ENCODE measurements at regions not wholly inside any gene's neighbourhood (a gene's known extent, or its start where the extent isn't known, plus 50 kb on each side); places are given as distances from the start of the nearest gene placed in this dataset.

DNA sequence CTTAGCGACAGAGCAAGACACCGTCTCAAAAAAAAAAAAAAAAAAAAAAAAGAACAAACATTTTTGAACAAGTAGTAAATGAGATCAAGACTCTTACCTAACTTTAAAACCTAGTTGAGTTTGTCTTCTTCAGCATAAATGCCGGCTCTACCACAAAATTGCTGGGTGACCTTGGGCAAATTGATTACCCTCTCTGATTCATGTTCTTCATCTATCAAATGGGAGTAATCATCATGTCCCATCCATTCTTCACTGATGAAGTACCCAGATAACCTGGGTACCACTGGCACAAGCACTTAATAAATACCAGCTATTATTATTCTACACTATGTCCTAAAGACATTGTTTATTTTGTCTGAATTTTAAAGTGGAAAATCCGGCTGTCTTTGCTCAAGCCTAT is 96.3 kb downstream of the ATPSCKMT start:
- no peak for DNase-seq
- no peaks in the 10 kb centered on the region for H3K9me3 Mint-ChIP-seq

DNA sequence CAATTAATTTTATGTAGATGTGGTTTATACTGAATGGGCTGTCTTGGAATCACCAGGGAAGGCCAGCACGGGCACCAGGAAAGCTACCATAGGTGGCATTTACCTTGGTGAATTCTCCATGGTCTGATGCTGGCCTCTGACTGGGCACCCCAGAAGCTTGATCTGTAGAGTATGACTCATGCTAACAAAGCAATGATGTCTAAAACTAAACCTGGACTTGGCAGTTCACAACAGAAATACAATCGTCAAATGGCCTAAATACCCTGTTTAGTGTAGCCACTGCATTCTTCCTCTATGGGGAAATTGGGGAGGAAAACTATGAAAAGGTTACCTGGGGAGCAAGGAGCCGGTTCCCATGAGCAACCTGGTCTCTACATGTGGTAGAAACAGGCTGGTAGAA is 98.0 kb downstream of the ATPSCKMT start:
- 74% methylated on average over 2 of the region's 3 CpGs for WGBS (ENCODE audit: insufficient coverage)
- ATAC-seq (replicated peaks in 1 of 4) = no peak
- peaks cover 3 to 5% of the 10 kb centered on the region in 2 donors for H3K27me3 Mint-ChIP-seq

More for the DNA sequence above, 96.3 kb downstream of the ATPSCKMT start:
- ATAC-seq (replicated peaks in 1 of 4) = no peak
- H3K36me3 ChIP-seq (ENCODE audit: control insufficient read depth in 2 of 2, extremely low read depth in 1 of 2, insufficient read depth in 1 of 2, low read length in 1 of 2) = no peaks in the 10 kb centered on the region
- no peak overlapping the region for H3K27ac ChIP-seq (ENCODE audit: low read length)
- H3K27me3 ChIP-seq (replicated peaks in 1 of 2; ENCODE audit: control insufficient read depth in 2 of 2, extremely low read depth in 1 of 2, insufficient read depth in 2 of 2, low read length in 1 of 2) = peaks cover 0 to 5% of the 10 kb centered on the region in 2 experiments
- Mint-ChIP-seq H3K27me3 (peaks cover 3 to 5% of the 10 kb centered on the region in 2 donors), H3K4me1 (no peaks in the 10 kb centered on the region), H3K4me3 (no peak overlapping the region), H3K27ac (no peak overlapping the region), H3K36me3 (no peaks in the 10 kb centered on the region)
- WGBS (ENCODE audit: insufficient coverage) = 100% methylated on average over 1 of the region's 4 CpGs
- H3K4me1 ChIP-seq (ENCODE audit: control insufficient read depth in 1 of 2, extremely low read depth in 1 of 2, insufficient read depth in 2 of 2, low read length in 2 of 2) = no peaks in the 10 kb centered on the region
- ChIA-PET POLR2A (no interaction called here), CTCF (interaction anchor here in 1 of 2 donors (0.7 kb wide), 1 partner anchor 72 kb away, joined by 3 read pairs; no protein-coding TSS in a partner anchor)
- H3K4me3 ChIP-seq (ENCODE audit: control insufficient read depth in 1 of 2, extremely low read depth in 1 of 2, low read length in 1 of 2) = no peak overlapping the region
- H3K9me3 ChIP-seq = no peaks in the 10 kb centered on the region

DNA sequence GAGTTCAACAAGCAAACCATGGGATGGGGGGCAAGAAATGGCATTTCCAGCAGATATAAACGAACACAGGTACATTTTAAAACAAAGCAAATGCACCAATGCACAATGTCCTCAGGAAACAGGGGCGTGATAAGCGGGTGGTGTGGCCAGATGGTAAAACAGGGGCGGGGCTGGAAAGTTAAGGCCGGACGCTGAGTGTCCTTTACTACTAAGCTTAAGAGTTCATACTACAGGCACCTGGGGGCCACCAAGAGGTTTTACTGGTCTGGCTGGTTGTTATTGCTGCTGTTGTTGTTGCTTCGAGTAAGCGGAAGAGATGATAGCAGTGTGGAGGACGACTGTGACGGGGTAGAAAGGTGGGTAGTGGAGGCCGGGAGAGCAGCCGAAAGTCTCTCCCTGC is 99.8 kb downstream of the ATPSCKMT start:
- Mint-ChIP-seq H3K4me1 (no peaks in the 10 kb centered on the region), H3K36me3 (no peaks in the 10 kb centered on the region), H3K4me3 (no peak overlapping the region), H3K27me3 (peaks cover 6 to 8% of the 10 kb centered on the region in 2 donors), H3K27ac (no peak overlapping the region), H3K9me3 (no peaks in the 10 kb centered on the region)
- Histone ChIP-seq H3K4me3 (ENCODE audit: control insufficient read depth in 1 of 2, extremely low read depth in 1 of 2, low read length in 1 of 2) (no peak overlapping the region), H3K9me3 (no peaks in the 10 kb centered on the region), H3K27ac (ENCODE audit: low read length) (no peak overlapping the region), H3K27me3 (replicated peaks in 1 of 2; ENCODE audit: control insufficient read depth in 2 of 2, extremely low read depth in 1 of 2, insufficient read depth in 2 of 2, low read length in 1 of 2) (peaks cover 0 to 10% of the 10 kb centered on the region in 2 experiments), H3K36me3 (ENCODE audit: control insufficient read depth in 2 of 2, extremely low read depth in 1 of 2, insufficient read depth in 1 of 2, low read length in 1 of 2) (no peaks in the 10 kb centered on the region), H3K4me1 (ENCODE audit: control insufficient read depth in 1 of 2, extremely low read depth in 1 of 2, insufficient read depth in 2 of 2, low read length in 2 of 2) (no peaks in the 10 kb centered on the region)
- ATAC-seq (replicated peaks in 1 of 4) = no peak
- POLR2A ChIA-PET = no interaction called here
- WGBS (ENCODE audit: insufficient coverage) = 93% methylated on average over 6 of the region's 12 CpGs
- no peak for DNase-seq
- CTCF ChIA-PET = no interaction called here

More for the DNA sequence above, 98.0 kb downstream of the ATPSCKMT start:
- H3K4me1 ChIP-seq (ENCODE audit: control insufficient read depth in 1 of 2, extremely low read depth in 1 of 2, insufficient read depth in 2 of 2, low read length in 2 of 2) = no peaks in the 10 kb centered on the region
- no peak for DNase-seq
- no peaks in the 10 kb centered on the region for H3K4me1 Mint-ChIP-seq
- no peak overlapping the region for H3K4me3 ChIP-seq (ENCODE audit: control insufficient read depth in 1 of 2, extremely low read depth in 1 of 2, low read length in 1 of 2)
- H3K4me3 Mint-ChIP-seq = no peak overlapping the region
- no peak overlapping the region for H3K27ac ChIP-seq (ENCODE audit: low read length)
- no peaks in the 10 kb centered on the region for H3K36me3 ChIP-seq (ENCODE audit: control insufficient read depth in 2 of 2, extremely low read depth in 1 of 2, insufficient read depth in 1 of 2, low read length in 1 of 2)
- ChIA-PET POLR2A (no interaction called here), CTCF (no interaction called here)
- H3K9me3 Mint-ChIP-seq = no peaks in the 10 kb centered on the region
- H3K9me3 ChIP-seq = no peaks in the 10 kb centered on the region
- H3K36me3 Mint-ChIP-seq = no peaks in the 10 kb centered on the region
- H3K27ac Mint-ChIP-seq = no peak overlapping the region
- H3K27me3 ChIP-seq (replicated peaks in 1 of 2; ENCODE audit: control insufficient read depth in 2 of 2, extremely low read depth in 1 of 2, insufficient read depth in 2 of 2, low read length in 1 of 2) = peaks cover 0 to 6% of the 10 kb centered on the region in 2 experiments

DNA sequence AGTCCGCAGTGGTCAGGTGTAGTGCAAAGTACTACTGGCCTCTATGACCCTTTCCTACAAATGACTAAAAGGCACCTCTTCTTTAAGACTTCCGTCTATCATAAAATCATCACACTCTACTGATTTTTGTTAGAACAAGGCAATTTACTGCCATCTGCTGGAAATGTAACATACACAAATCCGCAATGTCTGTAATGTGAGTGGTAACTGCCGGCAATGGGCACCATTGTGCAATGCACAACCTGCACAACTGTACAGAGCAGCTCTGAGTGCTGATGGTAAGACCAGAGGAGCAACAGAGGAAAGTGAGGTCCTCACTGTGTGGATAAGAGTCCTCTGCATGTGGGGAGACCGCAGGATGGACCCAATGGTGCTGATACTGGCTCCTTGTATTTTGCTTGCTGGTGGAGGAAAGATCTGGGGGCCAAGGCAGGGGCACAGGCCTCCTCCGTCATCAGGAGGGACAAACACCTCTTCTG is 103.7 kb downstream of the ATPSCKMT start:
- peaks cover 0 to 8% of the 10 kb centered on the region in 2 experiments for H3K27me3 ChIP-seq (replicated peaks in 1 of 2; ENCODE audit: control insufficient read depth in 2 of 2, extremely low read depth in 1 of 2, insufficient read depth in 2 of 2, low read length in 1 of 2)
- no peak overlapping the region for H3K27ac ChIP-seq (ENCODE audit: low read length)
- no peaks in the 10 kb centered on the region for H3K36me3 ChIP-seq (ENCODE audit: control insufficient read depth in 2 of 2, extremely low read depth in 1 of 2, insufficient read depth in 1 of 2, low read length in 1 of 2)
- CTCF ChIA-PET = no interaction called here
- WGBS (ENCODE audit: insufficient coverage) = 80% methylated on average over 4 of the region's 6 CpGs
- H3K9me3 ChIP-seq = no peaks in the 10 kb centered on the region
- Mint-ChIP-seq H3K4me1 (no peaks in the 10 kb centered on the region), H3K36me3 (no peaks in the 10 kb centered on the region), H3K4me3 (no peak overlapping the region), H3K9me3 (no peaks in the 10 kb centered on the region), H3K27ac (no peak overlapping the region), H3K27me3 (peaks cover 7 to 11% of the 10 kb centered on the region in 2 donors)
- ATAC-seq (replicated peaks in 1 of 4) (no peak), DNase-seq (no peak)
- H3K4me3 ChIP-seq (ENCODE audit: control insufficient read depth in 1 of 2, extremely low read depth in 1 of 2, low read length in 1 of 2) = no peak overlapping the region
- POLR2A ChIA-PET = no interaction called here
- no peaks in the 10 kb centered on the region for H3K4me1 ChIP-seq (ENCODE audit: control insufficient read depth in 1 of 2, extremely low read depth in 1 of 2, insufficient read depth in 2 of 2, low read length in 2 of 2)

- Mint-ChIP-seq H3K27me3 (peaks cover 2 to 8% of the 10 kb centered on the region in 2 donors), H3K36me3 (no peaks in the 10 kb centered on the region), H3K4me3 (no peak overlapping the region), H3K4me1 (no peaks in the 10 kb centered on the region), H3K9me3 (no peaks in the 10 kb centered on the region), H3K27ac (no peak overlapping the region)
- no peaks in the 10 kb centered on the region for H3K9me3 ChIP-seq
- no peak overlapping the region for H3K4me3 ChIP-seq (ENCODE audit: control insufficient read depth in 1 of 2, extremely low read depth in 1 of 2, low read length in 1 of 2)
- H3K4me1 ChIP-seq (ENCODE audit: control insufficient read depth in 1 of 2, extremely low read depth in 1 of 2, insufficient read depth in 2 of 2, low read length in 2 of 2) = no peaks in the 10 kb centered on the region
- no peaks in the 10 kb centered on the region for H3K36me3 ChIP-seq (ENCODE audit: control insufficient read depth in 2 of 2, extremely low read depth in 1 of 2, insufficient read depth in 1 of 2, low read length in 1 of 2)
- H3K27me3 ChIP-seq (replicated peaks in 1 of 2; ENCODE audit: control insufficient read depth in 2 of 2, extremely low read depth in 1 of 2, insufficient read depth in 2 of 2, low read length in 1 of 2) = peaks cover 0 to 6% of the 10 kb centered on the region in 2 experiments
- DNase-seq (no peak), ATAC-seq (replicated peaks in 1 of 4) (no peak)
- no peak overlapping the region for H3K27ac ChIP-seq (ENCODE audit: low read length)
- ChIA-PET CTCF (no interaction called here), POLR2A (no interaction called here)
- 33% methylated on average over 1 of the region's 3 CpGs for WGBS (ENCODE audit: insufficient coverage)
Measured at GRCh38 chr5:10144040-10144439, 105.6 kb downstream of the ATPSCKMT start.

DNA sequence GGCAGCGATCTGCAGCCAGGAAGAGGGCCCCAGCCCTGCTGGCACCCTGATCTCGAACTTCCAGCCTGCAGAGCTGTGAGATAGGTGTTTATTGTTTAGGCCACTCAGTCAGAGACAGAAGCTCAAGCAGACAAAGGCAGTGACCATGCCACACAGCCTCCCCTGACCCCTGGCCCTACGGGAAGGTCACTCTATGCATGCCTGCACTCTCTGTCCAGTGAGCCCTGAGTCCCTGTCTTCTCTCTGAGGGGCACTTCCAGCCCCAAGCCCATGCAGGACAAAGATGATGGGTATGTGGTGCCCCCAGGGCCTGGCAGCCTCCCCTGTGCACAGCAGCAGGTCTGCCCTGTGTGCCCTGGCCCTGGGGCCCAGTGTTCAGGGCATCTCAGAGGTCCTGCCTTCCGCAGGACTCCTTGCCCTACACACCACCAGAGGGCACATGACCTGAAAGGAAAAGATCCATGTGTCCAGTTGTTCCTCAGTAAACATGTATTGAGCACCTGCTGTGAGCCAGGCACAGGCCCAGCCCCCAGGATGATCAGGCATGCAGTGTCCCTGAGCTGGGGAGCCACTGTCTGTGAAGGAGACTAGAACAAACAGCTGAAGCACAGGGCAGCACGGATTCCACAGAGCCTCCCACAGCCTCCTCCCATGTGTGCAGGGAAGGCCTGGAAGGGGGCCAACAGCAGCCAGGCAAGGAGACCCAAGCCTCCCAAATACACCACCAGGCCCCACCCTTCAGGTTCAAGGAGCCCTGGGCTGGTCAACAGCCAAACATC is 109.3 kb downstream of the ATPSCKMT start:
- Mint-ChIP-seq H3K4me3 (no peak overlapping the region), H3K9me3 (no peaks in the 10 kb centered on the region), H3K4me1 (no peaks in the 10 kb centered on the region), H3K27ac (no peak overlapping the region), H3K36me3 (no peaks in the 10 kb centered on the region), H3K27me3 (peaks cover 2 to 10% of the 10 kb centered on the region in 2 donors)
- CTCF ChIA-PET = no interaction called here
- Histone ChIP-seq H3K4me1 (ENCODE audit: control insufficient read depth in 1 of 2, extremely low read depth in 1 of 2, insufficient read depth in 2 of 2, low read length in 2 of 2) (no peaks in the 10 kb centered on the region), H3K9me3 (no peaks in the 10 kb centered on the region), H3K4me3 (ENCODE audit: control insufficient read depth in 1 of 2, extremely low read depth in 1 of 2, low read length in 1 of 2) (no peak overlapping the region), H3K36me3 (ENCODE audit: control insufficient read depth in 2 of 2, extremely low read depth in 1 of 2, insufficient read depth in 1 of 2, low read length in 1 of 2) (no peaks in the 10 kb centered on the region), H3K27me3 (replicated peaks in 1 of 2; ENCODE audit: control insufficient read depth in 2 of 2, extremely low read depth in 1 of 2, insufficient read depth in 2 of 2, low read length in 1 of 2) (peaks cover 0 to 5% of the 10 kb centered on the region in 2 experiments), H3K27ac (ENCODE audit: low read length) (no peak overlapping the region)
- POLR2A ChIA-PET = no interaction called here
- no peak for ATAC-seq (replicated peaks in 1 of 4)
- WGBS (ENCODE audit: insufficient coverage) = 72% methylated on average over 5 of the region's 5 CpGs
- no peak for DNase-seq
